ENCODE measurements at regions not wholly inside any gene's neighbourhood (a gene's known extent, or its start where the extent isn't known, plus 50 kb on each side); places are given as distances from the start of the nearest gene placed in this dataset.

GRCh38 chr18:45373286-45373880 is 241.9 kb upstream of the SLC14A2 start:
- TF ChIP-seq, protein P1, sequence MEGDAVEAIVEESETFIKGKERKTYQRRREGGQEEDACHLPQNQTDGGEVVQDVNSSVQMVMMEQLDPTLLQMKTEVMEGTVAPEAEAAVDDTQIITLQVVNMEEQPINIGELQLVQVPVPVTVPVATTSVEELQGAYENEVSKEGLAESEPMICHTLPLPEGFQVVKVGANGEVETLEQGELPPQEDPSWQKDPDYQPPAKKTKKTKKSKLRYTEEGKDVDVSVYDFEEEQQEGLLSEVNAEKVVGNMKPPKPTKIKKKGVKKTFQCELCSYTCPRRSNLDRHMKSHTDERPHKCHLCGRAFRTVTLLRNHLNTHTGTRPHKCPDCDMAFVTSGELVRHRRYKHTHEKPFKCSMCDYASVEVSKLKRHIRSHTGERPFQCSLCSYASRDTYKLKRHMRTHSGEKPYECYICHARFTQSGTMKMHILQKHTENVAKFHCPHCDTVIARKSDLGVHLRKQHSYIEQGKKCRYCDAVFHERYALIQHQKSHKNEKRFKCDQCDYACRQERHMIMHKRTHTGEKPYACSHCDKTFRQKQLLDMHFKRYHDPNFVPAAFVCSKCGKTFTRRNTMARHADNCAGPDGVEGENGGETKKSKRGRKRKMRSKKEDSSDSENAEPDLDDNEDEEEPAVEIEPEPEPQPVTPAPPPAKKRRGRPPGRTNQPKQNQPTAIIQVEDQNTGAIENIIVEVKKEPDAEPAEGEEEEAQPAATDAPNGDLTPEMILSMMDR (conservative IDR thresholded peaks at IDR 0.05; ENCODE audit: low read depth in 2 of 2), result no peak
- TF ChIP-seq POLR2AphosphoS5 (IDR thresholded peaks at IDR 0.05; ENCODE audit: low read depth), result no peak
- TF ChIP-seq, protein P2, sequence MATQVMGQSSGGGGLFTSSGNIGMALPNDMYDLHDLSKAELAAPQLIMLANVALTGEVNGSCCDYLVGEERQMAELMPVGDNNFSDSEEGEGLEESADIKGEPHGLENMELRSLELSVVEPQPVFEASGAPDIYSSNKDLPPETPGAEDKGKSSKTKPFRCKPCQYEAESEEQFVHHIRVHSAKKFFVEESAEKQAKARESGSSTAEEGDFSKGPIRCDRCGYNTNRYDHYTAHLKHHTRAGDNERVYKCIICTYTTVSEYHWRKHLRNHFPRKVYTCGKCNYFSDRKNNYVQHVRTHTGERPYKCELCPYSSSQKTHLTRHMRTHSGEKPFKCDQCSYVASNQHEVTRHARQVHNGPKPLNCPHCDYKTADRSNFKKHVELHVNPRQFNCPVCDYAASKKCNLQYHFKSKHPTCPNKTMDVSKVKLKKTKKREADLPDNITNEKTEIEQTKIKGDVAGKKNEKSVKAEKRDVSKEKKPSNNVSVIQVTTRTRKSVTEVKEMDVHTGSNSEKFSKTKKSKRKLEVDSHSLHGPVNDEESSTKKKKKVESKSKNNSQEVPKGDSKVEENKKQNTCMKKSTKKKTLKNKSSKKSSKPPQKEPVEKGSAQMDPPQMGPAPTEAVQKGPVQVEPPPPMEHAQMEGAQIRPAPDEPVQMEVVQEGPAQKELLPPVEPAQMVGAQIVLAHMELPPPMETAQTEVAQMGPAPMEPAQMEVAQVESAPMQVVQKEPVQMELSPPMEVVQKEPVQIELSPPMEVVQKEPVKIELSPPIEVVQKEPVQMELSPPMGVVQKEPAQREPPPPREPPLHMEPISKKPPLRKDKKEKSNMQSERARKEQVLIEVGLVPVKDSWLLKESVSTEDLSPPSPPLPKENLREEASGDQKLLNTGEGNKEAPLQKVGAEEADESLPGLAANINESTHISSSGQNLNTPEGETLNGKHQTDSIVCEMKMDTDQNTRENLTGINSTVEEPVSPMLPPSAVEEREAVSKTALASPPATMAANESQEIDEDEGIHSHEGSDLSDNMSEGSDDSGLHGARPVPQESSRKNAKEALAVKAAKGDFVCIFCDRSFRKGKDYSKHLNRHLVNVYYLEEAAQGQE (IDR thresholded peaks at IDR 0.05; ENCODE audit: unreplicated experiment), result no peak
